Stimulated activated CD4-positive, alpha-beta T cell treated with anti-CD3 and anti-CD28 coated beads, TNF-alpha, amount 100 ng/mL, for 48 hours (primary cell): ENCODE measurements at regions not wholly inside any gene's neighbourhood (a gene's known extent, or its start where the extent isn't known, plus 50 kb on each side); places are given as distances from the start of the nearest gene placed in this dataset.
"Not testable (repeated sequence)": the region's sequence is repeated elsewhere in the genome, so short reads cannot be mapped to it uniquely, and the experiment has no call there.

ENCODE experiments used
- DNase-seq, 3 donors: peaks; one replicate each; pipeline ENCODE4 v3.0.0-alpha.2; 2020; ENCODE audit warnings: low read depth in 3 of 3

GRCh38 chrX:5305452-5305851 is 923.2 kb downstream of the NLGN4X start:
- DNase-seq, result no peak

GRCh38 chrX:5295004-5295403 is 933.7 kb downstream of the NLGN4X start:
- no peak for DNase-seq

GRCh38 chrX:5290635-5291034 is 938.0 kb downstream of the NLGN4X start:
- DNase-seq, result no peak

GRCh38 chrX:5289949-5290348 is 938.7 kb downstream of the NLGN4X start:
- DNase-seq, result not testable (repeated sequence)

- no peak for DNase-seq
Observed at GRCh38 chrX:5278908-5279307, 949.8 kb downstream of the NLGN4X start.

- no peak for DNase-seq
Observed at GRCh38 chrX:5265324-5265850, 963.3 kb downstream of the NLGN4X start.

GRCh38 chrX:5250106-5250505 is 978.6 kb downstream of the NLGN4X start:
- no peak for DNase-seq

GRCh38 chrX:5242091-5242790 is 986.4 kb downstream of the NLGN4X start:
- no peak for DNase-seq

GRCh38 chrX:5236749-5237148 is 991.9 kb downstream of the NLGN4X start:
- DNase-seq, result no peak

GRCh38 chrX:5236096-5236495 is 992.6 kb downstream of the NLGN4X start:
- no peak for DNase-seq

- DNase-seq, result no peak
Observed at GRCh38 chrX:5233830-5234229, 994.8 kb downstream of the NLGN4X start.

- DNase-seq, result no peak
Observed at GRCh38 chrX:5220421-5220820, 1008.2 kb downstream of the NLGN4X start.

- DNase-seq, result no peak
Observed at GRCh38 chrX:5194806-5195205, 1033.9 kb downstream of the NLGN4X start.

GRCh38 chrX:5180135-5180741 is 1048.4 kb downstream of the NLGN4X start:
- DNase-seq, result no peak

- DNase-seq, result no peak
Observed at GRCh38 chrX:5176766-5177165, 1051.9 kb downstream of the NLGN4X start.

- DNase-seq, result no peak
Observed at GRCh38 chrX:5163663-5164062, 1065.0 kb downstream of the NLGN4X start.

GRCh38 chrX:5155301-5155700 is 1073.4 kb downstream of the NLGN4X start:
- DNase-seq, result no peak

- no peak for DNase-seq
Observed at GRCh38 chrX:5145957-5146356, 1082.7 kb downstream of the NLGN4X start.

GRCh38 chrX:5142644-5143043 is 1086.0 kb downstream of the NLGN4X start:
- no peak for DNase-seq

- no peak for DNase-seq
Observed at GRCh38 chrX:5122181-5122678, 1106.4 kb downstream of the NLGN4X start.

- no peak for DNase-seq
Observed at GRCh38 chrX:5117816-5118215, 1110.9 kb downstream of the NLGN4X start.

- DNase-seq, result no peak
Observed at GRCh38 chrX:5113128-5113527, 1115.5 kb downstream of the NLGN4X start.

GRCh38 chrX:5100004-5100403 is 1128.7 kb downstream of the NLGN4X start:
- no peak for DNase-seq
